ENCODE measurements at regions not wholly inside any gene's neighbourhood (a gene's known extent, or its start where the extent isn't known, plus 50 kb on each side); places are given as distances from the start of the nearest gene placed in this dataset.
A peak's percentile ranks its signal among the peaks of the same experiment; 100 is the strongest.

DNA sequence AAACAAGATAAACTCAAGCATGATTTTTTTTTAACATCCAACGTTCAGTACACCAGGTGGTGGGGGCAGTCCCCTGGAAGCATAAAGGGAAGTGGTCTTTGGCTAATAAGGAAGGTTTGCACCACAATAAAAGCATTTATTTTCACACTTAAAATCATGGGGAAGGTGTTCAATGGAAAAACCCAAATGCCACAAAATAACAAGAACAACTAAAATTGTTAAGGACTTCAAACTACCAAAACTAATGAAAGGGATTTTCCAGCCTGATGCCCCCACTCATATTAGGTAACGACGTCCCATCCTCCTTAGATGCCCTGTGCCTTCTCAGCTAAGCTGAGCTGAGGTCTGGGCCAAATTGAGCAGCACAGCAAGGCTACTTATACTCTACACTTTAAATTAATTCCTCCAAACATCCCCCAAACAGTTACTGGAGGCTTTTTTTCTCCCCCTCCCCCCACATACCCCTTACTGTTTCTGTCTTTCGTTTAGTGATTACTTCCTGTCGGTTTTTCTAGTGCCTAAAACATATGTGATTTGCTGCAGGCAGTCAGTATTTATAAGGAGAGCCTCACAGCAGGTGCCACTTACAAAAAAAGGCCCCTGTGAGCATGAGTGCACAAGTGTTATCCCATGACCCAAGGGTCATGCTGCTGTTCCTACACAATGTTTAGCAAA is 259.7 kb upstream of the ZNF608 start:
- peak; percentile 58 for DNase-seq (ENCODE audit: low spot score)

GRCh38 chr5:125010356-125010755 is 263.9 kb upstream of the ZNF608 start:
- no peak for DNase-seq (ENCODE audit: low spot score)

DNA sequence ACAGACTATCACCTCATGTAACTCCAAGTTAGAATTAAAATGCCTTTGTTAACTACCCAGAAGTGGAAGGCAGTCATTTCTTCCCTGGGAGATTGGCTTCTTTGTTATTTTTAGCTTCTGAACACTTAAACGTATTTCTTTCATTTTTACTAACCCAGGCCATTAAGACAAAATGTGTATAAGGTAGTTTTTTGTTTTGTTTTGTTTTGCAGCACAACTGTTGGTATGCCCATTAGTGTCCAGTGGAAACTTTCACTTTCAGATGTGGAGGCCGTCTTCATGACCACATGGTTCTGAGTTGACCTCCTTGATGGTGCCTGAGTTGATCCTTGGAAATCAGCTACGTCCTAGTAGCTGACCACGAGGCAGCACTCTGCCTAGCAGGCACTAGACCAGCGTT is 264.6 kb upstream of the ZNF608 start:
- no peak for DNase-seq (ENCODE audit: low spot score)

DNA sequence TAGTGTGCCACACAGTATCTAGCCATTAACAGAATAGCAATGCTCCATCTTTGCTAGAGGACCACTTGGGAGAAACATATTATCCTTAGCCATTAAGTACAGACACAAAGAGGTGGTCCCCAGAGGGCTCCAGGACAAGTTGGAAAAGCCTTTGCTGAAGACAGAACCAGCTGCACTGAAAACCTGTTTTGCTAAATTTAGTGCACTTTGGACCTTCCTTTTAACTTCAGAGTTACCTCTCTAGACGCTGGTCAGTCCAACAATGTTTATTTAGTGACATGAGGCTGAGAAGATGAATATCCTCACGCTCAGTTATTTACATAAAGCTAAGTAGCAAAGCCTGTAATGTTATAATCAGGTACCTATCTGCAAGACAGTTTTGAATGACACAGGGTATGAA is 265.0 kb upstream of the ZNF608 start:
- no peak for DNase-seq (ENCODE audit: low spot score)

DNA sequence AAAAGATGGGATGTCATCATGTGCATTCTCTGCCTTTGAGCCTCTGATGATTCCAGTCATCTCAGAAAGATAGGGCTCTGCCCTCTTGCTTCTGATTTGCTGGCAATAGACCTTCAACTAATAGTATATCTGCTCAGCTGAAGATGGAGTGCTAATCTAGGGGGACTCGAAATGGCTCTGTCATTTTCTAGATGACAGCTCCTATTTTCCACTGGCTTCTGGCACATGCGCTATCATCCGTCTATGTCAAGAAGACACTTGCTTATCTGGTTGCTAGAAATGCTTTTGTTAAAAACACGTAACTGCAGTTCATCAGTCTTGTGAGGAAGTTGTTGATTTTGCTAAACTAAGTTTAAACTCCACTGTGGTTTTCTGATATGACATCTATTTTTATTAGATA is 265.5 kb upstream of the ZNF608 start:
- no peak for DNase-seq (ENCODE audit: low spot score)

GRCh38 chr5:125012727-125013451 is 266.4 kb upstream of the ZNF608 start:
- no peak for DNase-seq (ENCODE audit: low spot score)

DNA sequence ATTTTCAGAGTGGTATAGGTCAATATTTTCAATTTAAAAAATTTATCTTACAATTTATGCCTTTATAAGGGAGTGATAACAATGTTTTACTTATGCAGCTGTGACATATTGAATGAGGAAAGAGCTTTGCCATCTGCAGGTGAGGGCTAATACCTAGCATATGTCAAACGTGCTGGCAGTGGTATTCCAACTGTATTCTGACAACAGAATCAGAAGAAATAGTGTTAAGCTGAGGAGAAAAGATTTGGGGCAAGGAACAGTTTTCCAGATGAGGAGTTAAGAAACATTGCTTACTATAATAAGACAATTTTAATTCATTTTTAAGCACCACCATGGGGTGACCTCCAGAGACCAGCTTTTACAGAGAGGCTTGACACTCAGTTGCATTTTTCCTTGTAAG is 267.8 kb upstream of the ZNF608 start:
- DNase-seq (ENCODE audit: low spot score), result no peak

- no peak for DNase-seq (ENCODE audit: low spot score)
Measured at GRCh38 chr5:125017796-125018195, 271.4 kb upstream of the ZNF608 start.

DNA sequence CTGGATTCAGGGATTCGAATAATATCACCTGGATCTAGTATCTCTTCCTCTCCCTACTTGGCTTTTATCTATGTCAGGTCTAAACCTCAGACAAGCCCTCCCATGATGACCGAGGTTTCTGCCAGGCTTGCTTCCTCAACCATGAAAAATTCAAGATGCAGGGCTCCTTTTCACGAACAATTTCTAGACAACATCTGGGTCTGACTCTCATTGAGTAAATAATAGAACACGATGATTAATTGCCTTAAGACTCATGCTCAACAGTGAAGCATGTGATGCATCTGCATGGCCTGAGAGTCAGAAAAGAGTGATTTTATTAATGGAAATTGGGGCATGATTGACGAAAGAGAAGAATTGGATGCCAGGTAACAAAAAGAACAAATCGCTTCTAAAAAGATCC is 277.2 kb upstream of the ZNF608 start:
- no peak for DNase-seq (ENCODE audit: low spot score)

GRCh38 chr5:125026867-125027731 is 280.7 kb upstream of the ZNF608 start:
- DNase-seq (ENCODE audit: low spot score), result no peak

DNA sequence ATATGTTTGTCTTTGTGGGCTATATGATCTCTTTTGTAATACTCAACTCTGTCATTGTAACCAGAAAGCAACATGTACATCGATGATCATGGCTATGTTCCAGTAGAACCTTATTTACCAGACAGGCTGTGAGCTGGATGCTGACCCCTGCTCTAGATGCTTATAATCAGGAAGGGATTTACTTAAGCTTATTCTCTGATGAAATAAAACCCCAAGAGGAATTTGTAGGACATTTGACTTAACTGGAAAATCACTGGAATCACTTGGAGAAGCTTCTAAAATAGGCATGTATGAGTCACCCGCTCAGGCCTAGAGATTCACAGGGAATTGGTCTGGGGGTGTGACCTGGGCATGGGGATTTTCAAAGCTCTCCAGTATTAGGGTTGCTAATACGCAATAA is 285.8 kb upstream of the ZNF608 start:
- DNase-seq (ENCODE audit: low spot score), result no peak

DNA sequence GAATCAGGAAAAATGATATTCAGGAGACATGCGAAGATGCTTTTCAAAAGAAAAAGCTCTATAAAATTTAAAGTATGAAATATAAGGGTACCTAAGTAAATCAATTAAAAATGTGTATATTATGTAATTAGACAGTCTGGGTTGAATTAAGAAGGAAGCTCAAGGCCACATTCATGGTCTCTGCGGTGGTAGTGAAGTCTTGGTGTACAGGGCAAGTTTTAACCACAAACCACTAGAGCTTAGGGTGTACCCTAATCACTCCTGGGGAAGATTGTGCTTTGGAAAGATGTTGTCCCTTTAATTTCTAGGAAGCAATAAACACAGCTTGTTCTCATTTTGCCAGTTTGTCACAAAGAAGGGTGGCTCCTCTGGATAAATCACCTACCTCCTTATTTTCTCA is 287.2 kb upstream of the ZNF608 start:
- DNase-seq (ENCODE audit: low spot score), result no peak

GRCh38 chr5:125034331-125034730 is 287.9 kb upstream of the ZNF608 start:
- DNase-seq (ENCODE audit: low spot score), result no peak

DNA sequence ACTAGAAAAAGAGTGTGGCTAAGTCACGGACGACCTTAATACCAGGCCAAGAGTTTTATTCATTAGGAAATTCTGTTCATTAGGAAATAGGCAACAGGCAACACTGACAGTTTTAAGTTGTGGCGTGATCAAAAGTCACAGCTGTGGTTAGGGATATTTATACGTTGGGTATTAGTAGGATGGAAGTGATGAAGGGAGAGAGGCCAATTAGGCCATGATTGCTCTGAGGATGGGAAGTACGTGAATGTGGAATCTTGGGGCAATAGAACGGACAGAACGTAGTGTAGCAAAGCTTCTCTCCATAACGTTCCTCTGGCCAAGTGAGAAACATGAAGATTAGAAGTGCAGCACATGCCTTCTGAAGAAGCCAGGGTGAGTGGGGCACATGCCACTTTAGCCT is 290.1 kb upstream of the ZNF608 start:
- no peak for DNase-seq (ENCODE audit: low spot score)

DNA sequence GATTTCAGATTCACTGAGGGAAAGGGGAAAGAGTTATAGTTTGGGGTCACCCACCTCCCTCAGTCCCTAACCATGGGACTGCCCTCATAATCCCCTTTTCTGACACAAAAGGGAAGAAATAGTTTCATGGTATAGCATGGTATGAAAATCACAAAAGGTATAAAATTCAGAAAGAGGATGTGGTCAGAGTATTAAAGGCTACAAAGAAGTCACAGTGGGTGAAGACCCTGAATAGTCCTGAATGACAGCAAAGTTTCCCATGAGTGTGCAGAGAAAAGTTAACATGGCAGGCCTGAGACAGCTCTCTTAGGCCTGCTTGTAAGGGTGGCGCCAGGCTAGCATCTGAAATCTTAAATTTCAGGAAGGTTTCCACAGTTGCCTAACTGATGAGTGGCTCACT is 290.6 kb upstream of the ZNF608 start:
- no peak for DNase-seq (ENCODE audit: low spot score)

GRCh38 chr5:125037530-125037929 is 291.1 kb upstream of the ZNF608 start:
- DNase-seq (ENCODE audit: low spot score), result no peak

GRCh38 chr5:125038477-125038876 is 292.0 kb upstream of the ZNF608 start:
- DNase-seq (ENCODE audit: low spot score), result no peak

DNA sequence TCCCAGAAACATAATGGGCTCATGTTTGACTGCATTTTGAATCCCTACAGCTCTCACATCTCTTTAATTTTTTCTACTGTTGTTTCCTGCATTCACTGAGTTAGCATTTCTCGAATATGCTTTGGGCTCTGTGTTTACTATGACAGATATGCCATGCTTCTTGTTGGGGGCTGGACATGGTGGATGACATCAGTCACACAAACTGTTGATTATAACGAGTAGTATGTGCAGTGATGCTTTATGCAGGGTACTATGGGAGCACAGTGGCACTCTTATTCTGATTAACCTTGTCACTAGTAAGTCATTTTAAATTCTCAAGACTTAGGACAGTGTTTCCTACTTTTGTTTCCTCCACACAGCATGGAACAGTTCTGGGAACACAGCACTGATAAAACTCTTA is 295.4 kb upstream of the ZNF608 start:
- no peak for DNase-seq (ENCODE audit: low spot score)

DNA sequence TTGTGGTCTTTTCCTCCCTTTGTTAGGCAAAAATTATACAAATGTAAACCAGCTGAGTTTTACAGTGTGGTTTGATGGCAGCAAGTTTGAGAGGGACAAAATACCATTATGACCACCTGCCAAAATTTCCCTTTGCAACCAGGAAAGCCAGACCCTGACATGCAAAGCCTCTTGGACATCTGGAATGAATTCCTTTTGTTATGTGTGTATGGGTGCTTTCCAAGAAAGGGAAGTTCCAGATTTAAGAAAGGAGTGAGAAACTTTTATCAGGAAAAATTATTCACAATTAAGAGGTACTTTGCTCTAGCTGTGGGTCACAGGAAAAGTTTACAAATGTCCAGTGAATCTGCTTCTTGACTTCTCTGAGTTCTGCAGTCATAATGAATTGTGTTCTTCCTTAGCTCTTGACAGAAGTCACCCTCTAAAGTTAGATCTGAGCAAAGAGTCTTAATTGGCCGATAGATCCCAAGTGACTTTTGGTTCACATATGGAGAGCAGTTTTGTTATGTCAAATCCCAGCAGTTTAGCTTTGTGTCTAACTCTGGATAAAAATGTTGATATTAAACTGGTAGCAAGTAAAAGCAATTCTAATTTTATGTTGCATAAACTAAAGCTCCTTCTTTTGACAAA is 295.9 kb upstream of the ZNF608 start:
- DNase-seq (ENCODE audit: low spot score), result no peak

- no peak for DNase-seq (ENCODE audit: low spot score)
Measured at GRCh38 chr5:125043781-125044391, 297.4 kb upstream of the ZNF608 start.

DNA sequence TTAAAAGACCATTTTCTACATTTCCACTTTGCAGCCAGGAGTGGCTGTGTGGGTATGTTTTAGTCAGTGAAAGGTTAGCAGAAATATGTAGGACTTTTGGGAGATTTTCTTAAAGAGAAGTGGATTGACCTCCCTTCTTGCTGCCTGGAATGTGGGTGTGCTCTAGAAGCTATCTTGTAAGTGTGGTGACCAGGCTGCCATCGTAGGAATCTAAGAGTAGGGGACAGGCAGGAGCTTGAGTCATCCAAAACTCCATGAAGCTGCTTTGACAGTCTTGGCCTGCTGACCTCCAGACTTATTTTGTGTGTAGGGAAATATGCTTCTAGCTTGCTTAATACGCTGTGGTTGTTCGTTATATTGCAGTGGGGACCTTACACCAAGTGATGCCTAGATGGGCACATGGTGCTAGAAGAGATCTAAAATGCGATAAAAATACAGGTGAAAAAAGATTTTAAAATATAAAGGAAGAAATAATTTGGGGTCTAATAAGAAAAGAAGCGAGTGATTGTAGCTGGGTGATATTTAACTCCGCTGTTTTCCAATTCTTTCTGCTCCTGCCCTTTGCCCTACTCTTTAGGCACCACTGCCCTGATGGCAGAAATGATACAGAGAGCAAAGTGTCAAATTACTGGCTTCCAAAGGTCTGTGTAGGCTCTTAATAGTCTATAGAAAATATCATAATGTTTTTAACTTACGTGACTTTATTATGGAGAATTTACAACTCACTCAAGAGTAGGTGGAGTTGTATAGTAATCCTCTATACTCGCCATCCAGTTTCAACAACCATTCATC is 298.2 kb upstream of the ZNF608 start:
- DNase-seq (ENCODE audit: low spot score), result no peak
